MV-4-11 (cell line): ENCODE measurements at regions not wholly inside any gene's neighbourhood (a gene's known extent, or its start where the extent isn't known, plus 50 kb on each side); places are given as distances from the start of the nearest gene placed in this dataset.
"Not testable (repeated sequence)": the region's sequence is repeated elsewhere in the genome, so short reads cannot be mapped to it uniquely, and the experiment has no call there.

Experiments
- DNase-seq: peaks from one replicate; lab custom pipeline; 2025; lab: John Stamatoyannopoulos, UW

GRCh38 chr13:23074075-23074828 is 106.5 kb upstream of the SGCG start:
- no peak for DNase-seq

- no peak for DNase-seq
Observed at GRCh38 chr13:23081220-23081619, 99.6 kb upstream of the SGCG start.

- DNase-seq, result no peak
Observed at GRCh38 chr13:23081901-23082300, 98.9 kb upstream of the SGCG start.

- DNase-seq, result no peak
Observed at GRCh38 chr13:23086968-23087623, 93.7 kb upstream of the SGCG start.

GRCh38 chr13:23087880-23088279 is 92.9 kb upstream of the SGCG start:
- DNase-seq, result peak; percentile 15

DNA sequence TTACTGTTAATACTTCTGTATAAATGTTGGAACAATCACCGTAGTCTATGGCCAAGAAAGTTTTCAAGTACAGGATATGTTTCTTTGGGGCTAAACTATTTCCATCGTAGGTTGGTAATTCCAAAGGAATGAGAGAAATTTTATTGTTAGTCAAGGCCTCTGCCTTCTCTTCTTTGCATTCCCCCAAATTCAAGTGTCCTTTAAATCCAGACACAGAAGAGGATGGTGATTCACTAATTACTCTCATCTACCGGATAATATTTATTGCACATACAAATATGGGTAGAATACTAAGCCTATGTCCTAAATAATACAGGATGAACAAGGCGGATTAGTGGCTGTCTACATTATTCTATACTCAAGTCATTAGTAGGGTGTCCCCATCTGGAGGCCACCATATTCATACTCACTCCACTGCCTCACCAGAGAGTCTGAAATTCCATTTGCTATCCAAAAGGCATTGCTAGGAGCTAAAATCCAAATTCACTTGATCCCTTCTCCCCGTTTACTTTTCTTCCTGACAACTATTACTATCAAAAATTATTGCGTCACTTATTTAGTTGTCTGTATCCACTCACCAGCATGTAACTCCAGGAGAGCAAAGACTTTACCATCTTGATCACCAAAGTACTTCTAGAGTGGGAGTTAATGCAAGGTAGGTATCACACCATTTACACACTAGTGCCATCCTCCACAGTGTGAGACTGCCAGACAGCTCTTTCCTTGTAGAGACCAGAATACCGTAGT is 82.4 kb upstream of the SGCG start:
- no peak for DNase-seq

DNA sequence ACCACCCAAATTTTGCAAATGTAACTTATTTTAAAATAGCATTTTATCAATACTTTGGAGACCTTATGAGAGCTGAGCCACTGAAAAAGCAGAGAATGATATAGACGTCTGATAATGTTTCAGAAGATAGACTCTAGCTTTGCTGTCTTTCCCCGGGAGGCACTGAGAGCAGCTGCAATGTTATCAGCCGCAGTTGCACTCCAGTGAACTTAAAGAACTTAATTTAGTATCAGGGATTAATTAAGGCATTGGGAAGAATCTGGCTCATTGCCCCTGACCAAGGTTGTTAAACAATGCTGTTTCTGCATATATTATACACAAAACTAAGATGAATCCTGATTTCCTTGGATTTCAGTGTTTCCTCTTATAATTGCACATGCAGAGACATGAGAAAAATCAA is 75.7 kb upstream of the SGCG start:
- DNase-seq, result no peak

DNA sequence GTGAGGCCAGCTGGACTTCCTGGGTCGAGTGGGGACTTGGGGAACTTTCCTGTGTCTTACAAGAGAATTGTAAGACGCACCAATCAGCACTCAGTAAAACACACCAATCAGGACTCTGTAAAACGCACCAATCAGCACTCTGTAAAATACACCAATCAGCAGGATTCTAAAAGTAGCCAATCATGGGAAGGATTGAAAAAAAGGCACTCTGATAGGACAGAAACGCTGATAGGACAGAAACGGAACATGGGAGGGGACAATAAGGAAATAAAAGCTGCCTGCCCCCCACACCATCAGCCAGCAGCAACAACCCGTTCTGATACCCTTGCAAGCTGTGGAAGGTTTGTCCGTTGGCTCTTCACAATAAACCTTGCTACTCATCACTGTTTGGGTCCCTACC is 73.1 kb upstream of the SGCG start:
- DNase-seq, result no peak

DNA sequence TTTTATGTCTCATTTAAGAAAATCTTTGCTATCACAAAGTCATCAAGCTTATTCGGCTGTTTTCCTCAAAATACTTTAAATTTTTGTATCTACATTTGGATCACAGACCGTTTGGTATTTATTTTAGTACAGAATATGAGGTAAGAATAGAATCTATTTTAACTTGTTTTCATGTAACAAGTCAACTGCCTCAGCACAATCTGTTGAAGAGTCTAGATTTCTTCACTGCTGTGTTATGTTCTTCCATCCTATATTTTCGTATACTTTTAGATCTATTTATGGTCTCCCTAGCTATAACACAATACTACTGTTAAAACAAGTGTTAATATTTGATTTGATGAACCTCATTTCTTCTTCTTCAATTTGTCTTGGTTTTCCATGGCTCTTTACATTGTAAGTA is 61.6 kb upstream of the SGCG start:
- no peak for DNase-seq

DNA sequence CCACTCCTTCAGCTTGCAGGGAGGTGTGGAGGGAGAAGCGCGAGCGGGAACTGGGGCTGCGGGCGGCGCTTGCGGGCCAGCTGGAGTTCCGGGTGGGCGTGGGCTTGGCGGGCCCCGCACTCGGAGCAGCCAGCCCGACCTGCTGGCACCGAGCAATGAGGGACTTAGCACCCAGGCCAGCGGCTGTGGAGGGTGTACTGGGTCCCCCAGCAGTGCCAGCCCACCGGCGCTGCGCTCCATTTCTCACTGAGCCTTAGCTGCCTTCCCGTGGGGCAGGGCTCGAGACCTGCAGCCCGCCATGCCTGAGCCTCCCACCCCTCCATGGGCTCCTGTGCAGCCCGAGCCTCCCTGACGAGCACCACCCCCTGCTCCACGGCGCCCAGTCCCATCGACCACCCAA is 53.2 kb upstream of the SGCG start:
- DNase-seq, result not testable (repeated sequence)

GRCh38 chr13:23129331-23129730 is 51.4 kb upstream of the SGCG start:
- DNase-seq, result peak; percentile 18
